WTC11 (cell line): ENCODE measurements at regions not wholly inside any gene's neighbourhood (a gene's known extent, or its start where the extent isn't known, plus 50 kb on each side); places are given as distances from the start of the nearest gene placed in this dataset.

Experiments
- ATAC-seq: fragments of 200-7000 bp; cut with Tn5 transposase; 2 replicates; pipeline ENCODE4 v1.10.0; 2021; ENCODE audit warnings: mild to moderate bottlenecking, moderate library complexity
- CTCF ChIA-PET: fragments of 300-600 bp; sonication (Branson Sonifier 250); formaldehyde crosslinking; loops from one replicate; lab custom pipeline; 2021; ENCODE audit warnings: antibody characterized with exemption; lab: Charles Lee
- POLR2A ChIA-PET: fragments of 350-600 bp; sonication (Branson Sonifier 250); formaldehyde crosslinking; loops from one replicate; lab custom pipeline; 2021; ENCODE audit warnings: antibody characterized with exemption; lab: Charles Lee
- DNase-seq: peaks from one replicate; pipeline ENCODE4 v3.0.0; 2021; ENCODE audit warnings: low spot score
- H3K27ac Mint-ChIP-seq: 2 replicates; pipeline ENCODE4 v1.8.0; 2021; ENCODE audit warnings: mixed read lengths
- H3K27me3 Mint-ChIP-seq: 2 replicates; pipeline ENCODE4 v1.8.0; 2021; ENCODE audit warnings: low read depth, mild to moderate bottlenecking, moderate library complexity, mixed read lengths
- H3K36me3 Mint-ChIP-seq: 2 replicates; pipeline ENCODE4 v1.8.0; 2021; ENCODE audit warnings: mixed read lengths
- H3K4me1 Mint-ChIP-seq: 2 replicates; pipeline ENCODE4 v1.8.0; 2022; ENCODE audit warnings: mixed read lengths
- H3K4me3 Mint-ChIP-seq: 2 replicates; pipeline ENCODE4 v1.8.0; 2021; ENCODE audit warnings: mild to moderate bottlenecking, moderate library complexity, mixed read lengths
- H3K9me3 Mint-ChIP-seq: 2 replicates; pipeline ENCODE4 v1.8.0; 2021; ENCODE audit warnings: mixed read lengths
- CREB1 ChIP-seq: sonication (generic); formaldehyde crosslinking; IDR thresholded peaks from 2 replicates; pipeline ENCODE4 v1.8.0; 2023; ENCODE audit warnings: mild to moderate bottlenecking, missing genetic modification reagents
- ELF4 ChIP-seq: sonication (generic); formaldehyde crosslinking; IDR thresholded peaks from 2 replicates; pipeline ENCODE4 v1.8.1; 2022; ENCODE audit warnings: low read depth, mild to moderate bottlenecking, moderate library complexity, missing genetic modification reagents
- ESRRA ChIP-seq: sonication (generic); formaldehyde crosslinking; IDR thresholded peaks from 2 replicates; pipeline ENCODE4 v1.8.1; 2022; ENCODE audit warnings: mild to moderate bottlenecking, missing genetic modification reagents, borderline replicate concordance
- ETV6 ChIP-seq: sonication (generic); formaldehyde crosslinking; IDR thresholded peaks from 2 replicates; pipeline ENCODE4 v1.8.1; 2022; ENCODE audit warnings: mild to moderate bottlenecking, missing genetic modification reagents
- FOXK1 ChIP-seq: sonication (generic); formaldehyde crosslinking; IDR thresholded peaks from 2 replicates; pipeline ENCODE4 v1.8.0; 2022; ENCODE audit warnings: mild to moderate bottlenecking, moderate library complexity, missing genetic modification reagents
- GABPB1 ChIP-seq: sonication (generic); formaldehyde crosslinking; IDR thresholded peaks from 2 replicates; pipeline ENCODE4 v1.8.1; 2023; ENCODE audit warnings: mild to moderate bottlenecking, missing genetic modification reagents
- MYBL2 ChIP-seq: sonication (generic); formaldehyde crosslinking; IDR thresholded peaks from 2 replicates; pipeline ENCODE4 v1.8.1; 2023; ENCODE audit warnings: mild to moderate bottlenecking, moderate library complexity, missing genetic modification reagents
- SMAD3 ChIP-seq: sonication (generic); formaldehyde crosslinking; IDR thresholded peaks from 2 replicates; pipeline ENCODE4 v1.8.0; 2022; ENCODE audit warnings: missing genetic modification reagents, mild to moderate bottlenecking, borderline replicate concordance
- TP53 ChIP-seq: sonication (generic); formaldehyde crosslinking; IDR thresholded peaks from 2 replicates; pipeline ENCODE4 v1.8.1; 2023; ENCODE audit warnings: mild to moderate bottlenecking, missing genetic modification reagents
- ZBTB21 ChIP-seq: sonication (generic); formaldehyde crosslinking; IDR thresholded peaks from 2 replicates; pipeline ENCODE4 v1.8.1; 2023; ENCODE audit warnings: mild to moderate bottlenecking, missing genetic modification reagents, borderline replicate concordance
- ZNF219 ChIP-seq: sonication (generic); formaldehyde crosslinking; IDR thresholded peaks from 2 replicates; pipeline ENCODE4 v1.8.0; 2023; ENCODE audit warnings: missing genetic modification reagents, mild to moderate bottlenecking, borderline replicate concordance
- ZNF416 ChIP-seq: fragments of 250-450 bp; sonication (Bioruptor Pico); IDR thresholded peaks from 2 replicates; pipeline ENCODE4 v1.9.0; 2021; ENCODE audit warnings: mild to moderate bottlenecking, inconsistent platforms
- TF ChIP-seq, protein P1 (sequence below): sonication (generic); formaldehyde crosslinking; IDR thresholded peaks from 2 replicates; pipeline ENCODE4 v1.8.1; 2023; ENCODE audit warnings: mild to moderate bottlenecking, moderate library complexity, missing genetic modification reagents
- TF ChIP-seq, protein P2 (sequence below): fragments of 250-450 bp; sonication (Bioruptor Pico); IDR thresholded peaks from 2 replicates; pipeline ENCODE4 v1.8.0; 2021; ENCODE audit warnings: mild to moderate bottlenecking
- TF ChIP-seq, protein P3 (sequence below): sonication (generic); formaldehyde crosslinking; conservative IDR thresholded peaks from 2 replicates; pipeline ENCODE4 v1.8.1; 2022; ENCODE audit warnings: mild to moderate bottlenecking, missing genetic modification reagents
- TF ChIP-seq, protein P4 (sequence below): sonication (generic); formaldehyde crosslinking; IDR thresholded peaks from 2 replicates; pipeline ENCODE4 v1.8.0; 2023; ENCODE audit warnings: missing genetic modification reagents, mild to moderate bottlenecking, borderline replicate concordance
- TF ChIP-seq, protein P5 (sequence below): sonication (generic); formaldehyde crosslinking; IDR thresholded peaks from 2 replicates; pipeline ENCODE4 v1.8.0; 2023; ENCODE audit warnings: missing genetic modification reagents
- TF ChIP-seq, protein P6 (sequence below): sonication (generic); formaldehyde crosslinking; IDR thresholded peaks from 2 replicates; pipeline ENCODE4 v1.8.1; 2023; ENCODE audit warnings: mild to moderate bottlenecking, missing genetic modification reagents
- TF ChIP-seq, protein P7 (sequence below): sonication (generic); formaldehyde crosslinking; IDR thresholded peaks from 2 replicates; pipeline ENCODE4 v1.8.0; 2022; ENCODE audit warnings: mild to moderate bottlenecking, missing genetic modification reagents

DNA sequence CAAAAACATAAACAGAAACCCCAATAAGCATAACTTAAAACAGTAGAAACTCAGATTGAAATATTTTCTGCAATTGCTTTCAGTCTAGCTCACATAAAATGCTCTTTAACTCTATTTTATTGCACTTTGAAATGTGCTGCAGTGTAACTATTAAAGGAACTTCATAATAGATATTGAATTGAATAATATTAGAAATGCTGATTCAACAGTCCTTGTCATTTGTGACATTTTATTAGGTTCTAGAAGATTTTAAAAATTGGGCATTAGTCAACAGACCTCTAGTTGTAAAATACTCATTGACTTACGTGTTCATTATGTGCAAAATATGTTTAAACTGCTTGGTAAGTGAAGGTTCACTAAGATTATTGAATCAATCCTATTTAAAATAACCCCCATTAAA lies 1422.3 kb downstream of the PLA2G4A start:
- CTCF ChIA-PET: no interaction called here
- no peaks in the 10 kb centered on the region for H3K4me1 Mint-ChIP-seq
- no peak overlapping the region for H3K4me3 Mint-ChIP-seq
- POLR2A ChIA-PET: no interaction called here
- H3K9me3 Mint-ChIP-seq: peaks cover 15% of the 10 kb centered on the region
- H3K27me3 Mint-ChIP-seq: no peaks in the 10 kb centered on the region
- no peak overlapping the region for H3K27ac Mint-ChIP-seq
- no peak for TF ChIP-seq ZNF219 (CRISPR knock-in tag)
- TF ChIP-seq MYBL2 (CRISPR knock-in tag): no peak
- ATAC-seq (no peak), DNase-seq (no peak)
- peaks cover 5% of the 10 kb centered on the region; the same call in 1 of the 2 replicates for H3K36me3 Mint-ChIP-seq

DNA sequence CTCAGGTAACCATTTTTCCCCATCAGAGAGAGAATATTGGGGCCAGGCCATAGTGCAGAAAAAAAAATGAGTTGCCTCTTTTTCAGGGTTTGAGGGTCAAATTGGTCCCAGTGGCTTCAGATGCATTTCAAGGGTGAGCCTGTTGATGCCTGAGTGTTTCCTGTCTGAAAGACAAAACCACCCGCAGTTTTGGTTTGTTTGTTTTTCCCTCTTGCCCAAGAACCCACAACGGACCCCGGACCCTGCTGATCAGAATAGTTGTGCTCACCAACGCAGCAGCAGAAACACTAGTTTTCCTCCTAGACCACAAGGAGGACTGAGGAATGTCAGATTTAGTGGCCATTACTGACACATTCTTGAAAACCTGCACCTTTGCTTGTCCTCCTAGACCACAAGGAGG lies 1433.1 kb downstream of the PLA2G4A start:
- peaks cover 85% of the 10 kb centered on the region for H3K9me3 Mint-ChIP-seq
- ChIA-PET CTCF (no interaction called here), POLR2A (no interaction called here)
- H3K27ac Mint-ChIP-seq: no peak overlapping the region
- no peak for TF ChIP-seq ELF4 (CRISPR knock-in tag)
- TF ChIP-seq ZNF416 (CRISPR knock-in tag): no peak
- TF ChIP-seq, protein P1, sequence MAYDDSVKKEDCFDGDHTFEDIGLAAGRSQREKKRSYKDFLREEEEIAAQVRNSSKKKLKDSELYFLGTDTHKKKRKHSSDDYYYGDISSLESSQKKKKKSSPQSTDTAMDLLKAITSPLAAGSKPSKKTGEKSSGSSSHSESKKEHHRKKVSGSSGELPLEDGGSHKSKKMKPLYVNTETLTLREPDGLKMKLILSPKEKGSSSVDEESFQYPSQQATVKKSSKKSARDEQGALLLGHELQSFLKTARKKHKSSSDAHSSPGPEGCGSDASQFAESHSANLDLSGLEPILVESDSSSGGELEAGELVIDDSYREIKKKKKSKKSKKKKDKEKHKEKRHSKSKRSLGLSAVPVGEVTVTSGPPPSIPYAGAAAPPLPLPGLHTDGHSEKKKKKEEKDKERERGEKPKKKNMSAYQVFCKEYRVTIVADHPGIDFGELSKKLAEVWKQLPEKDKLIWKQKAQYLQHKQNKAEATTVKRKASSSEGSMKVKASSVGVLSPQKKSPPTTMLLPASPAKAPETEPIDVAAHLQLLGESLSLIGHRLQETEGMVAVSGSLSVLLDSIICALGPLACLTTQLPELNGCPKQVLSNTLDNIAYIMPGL (CRISPR knock-in tag): no peak
- TF ChIP-seq TP53: no peak
- TF ChIP-seq ESRRA: no peak
- no peak for TF ChIP-seq ZBTB21
- TF ChIP-seq, protein P2, sequence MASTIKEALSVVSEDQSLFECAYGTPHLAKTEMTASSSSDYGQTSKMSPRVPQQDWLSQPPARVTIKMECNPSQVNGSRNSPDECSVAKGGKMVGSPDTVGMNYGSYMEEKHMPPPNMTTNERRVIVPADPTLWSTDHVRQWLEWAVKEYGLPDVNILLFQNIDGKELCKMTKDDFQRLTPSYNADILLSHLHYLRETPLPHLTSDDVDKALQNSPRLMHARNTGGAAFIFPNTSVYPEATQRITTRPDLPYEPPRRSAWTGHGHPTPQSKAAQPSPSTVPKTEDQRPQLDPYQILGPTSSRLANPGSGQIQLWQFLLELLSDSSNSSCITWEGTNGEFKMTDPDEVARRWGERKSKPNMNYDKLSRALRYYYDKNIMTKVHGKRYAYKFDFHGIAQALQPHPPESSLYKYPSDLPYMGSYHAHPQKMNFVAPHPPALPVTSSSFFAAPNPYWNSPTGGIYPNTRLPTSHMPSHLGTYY (CRISPR knock-in tag): no peak
- TF ChIP-seq FOXK1: no peak
- no peaks in the 10 kb centered on the region; the same call in 1 of the 2 replicates for H3K27me3 Mint-ChIP-seq
- ATAC-seq (no peak), DNase-seq (no peak)
- H3K4me3 Mint-ChIP-seq: no peak overlapping the region
- H3K36me3 Mint-ChIP-seq: peaks cover 36% of the 10 kb centered on the region
- H3K4me1 Mint-ChIP-seq: peaks cover 10% of the 10 kb centered on the region; the same call in 1 of the 2 replicates

DNA sequence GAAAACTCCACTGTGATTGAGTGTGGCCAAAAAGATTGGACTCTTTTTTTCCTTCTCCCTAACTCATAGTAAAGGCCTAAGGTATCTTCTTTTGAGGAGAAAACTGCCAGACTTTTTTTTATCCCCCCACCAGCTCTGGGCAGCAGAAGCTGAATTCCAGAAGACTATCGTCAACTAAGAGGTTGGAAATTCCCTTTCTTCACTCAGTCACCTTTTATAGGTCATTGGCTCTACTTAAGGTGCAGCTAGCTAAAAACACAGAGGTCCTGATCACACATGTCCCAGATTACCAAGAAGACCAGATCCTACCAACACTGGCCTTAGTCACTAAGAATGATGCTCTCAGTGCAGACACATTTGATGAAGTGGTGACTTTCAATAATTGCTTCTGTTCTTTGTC lies 1441.2 kb downstream of the PLA2G4A start:
- no peak for ATAC-seq
- H3K9me3 Mint-ChIP-seq: peaks cover 42% of the 10 kb centered on the region
- no peak for DNase-seq
- H3K36me3 Mint-ChIP-seq: peaks cover 13% of the 10 kb centered on the region
- no peak overlapping the region for H3K4me3 Mint-ChIP-seq
- no peak overlapping the region for H3K27ac Mint-ChIP-seq
- TF ChIP-seq, protein P3, sequence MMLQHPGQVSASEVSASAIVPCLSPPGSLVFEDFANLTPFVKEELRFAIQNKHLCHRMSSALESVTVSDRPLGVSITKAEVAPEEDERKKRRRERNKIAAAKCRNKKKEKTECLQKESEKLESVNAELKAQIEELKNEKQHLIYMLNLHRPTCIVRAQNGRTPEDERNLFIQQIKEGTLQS (CRISPR knock-in tag): no peak
- no peak for TF ChIP-seq ZNF416 (CRISPR knock-in tag)
- TF ChIP-seq ETV6: no peak
- TF ChIP-seq, protein P4, sequence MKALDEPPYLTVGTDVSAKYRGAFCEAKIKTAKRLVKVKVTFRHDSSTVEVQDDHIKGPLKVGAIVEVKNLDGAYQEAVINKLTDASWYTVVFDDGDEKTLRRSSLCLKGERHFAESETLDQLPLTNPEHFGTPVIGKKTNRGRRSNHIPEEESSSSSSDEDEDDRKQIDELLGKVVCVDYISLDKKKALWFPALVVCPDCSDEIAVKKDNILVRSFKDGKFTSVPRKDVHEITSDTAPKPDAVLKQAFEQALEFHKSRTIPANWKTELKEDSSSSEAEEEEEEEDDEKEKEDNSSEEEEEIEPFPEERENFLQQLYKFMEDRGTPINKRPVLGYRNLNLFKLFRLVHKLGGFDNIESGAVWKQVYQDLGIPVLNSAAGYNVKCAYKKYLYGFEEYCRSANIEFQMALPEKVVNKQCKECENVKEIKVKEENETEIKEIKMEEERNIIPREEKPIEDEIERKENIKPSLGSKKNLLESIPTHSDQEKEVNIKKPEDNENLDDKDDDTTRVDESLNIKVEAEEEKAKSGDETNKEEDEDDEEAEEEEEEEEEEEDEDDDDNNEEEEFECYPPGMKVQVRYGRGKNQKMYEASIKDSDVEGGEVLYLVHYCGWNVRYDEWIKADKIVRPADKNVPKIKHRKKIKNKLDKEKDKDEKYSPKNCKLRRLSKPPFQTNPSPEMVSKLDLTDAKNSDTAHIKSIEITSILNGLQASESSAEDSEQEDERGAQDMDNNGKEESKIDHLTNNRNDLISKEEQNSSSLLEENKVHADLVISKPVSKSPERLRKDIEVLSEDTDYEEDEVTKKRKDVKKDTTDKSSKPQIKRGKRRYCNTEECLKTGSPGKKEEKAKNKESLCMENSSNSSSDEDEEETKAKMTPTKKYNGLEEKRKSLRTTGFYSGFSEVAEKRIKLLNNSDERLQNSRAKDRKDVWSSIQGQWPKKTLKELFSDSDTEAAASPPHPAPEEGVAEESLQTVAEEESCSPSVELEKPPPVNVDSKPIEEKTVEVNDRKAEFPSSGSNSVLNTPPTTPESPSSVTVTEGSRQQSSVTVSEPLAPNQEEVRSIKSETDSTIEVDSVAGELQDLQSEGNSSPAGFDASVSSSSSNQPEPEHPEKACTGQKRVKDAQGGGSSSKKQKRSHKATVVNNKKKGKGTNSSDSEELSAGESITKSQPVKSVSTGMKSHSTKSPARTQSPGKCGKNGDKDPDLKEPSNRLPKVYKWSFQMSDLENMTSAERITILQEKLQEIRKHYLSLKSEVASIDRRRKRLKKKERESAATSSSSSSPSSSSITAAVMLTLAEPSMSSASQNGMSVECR (CRISPR knock-in tag): no peak
- no peak for TF ChIP-seq SMAD3 (CRISPR knock-in tag)
- no peak for TF ChIP-seq ESRRA
- TF ChIP-seq, protein P5, sequence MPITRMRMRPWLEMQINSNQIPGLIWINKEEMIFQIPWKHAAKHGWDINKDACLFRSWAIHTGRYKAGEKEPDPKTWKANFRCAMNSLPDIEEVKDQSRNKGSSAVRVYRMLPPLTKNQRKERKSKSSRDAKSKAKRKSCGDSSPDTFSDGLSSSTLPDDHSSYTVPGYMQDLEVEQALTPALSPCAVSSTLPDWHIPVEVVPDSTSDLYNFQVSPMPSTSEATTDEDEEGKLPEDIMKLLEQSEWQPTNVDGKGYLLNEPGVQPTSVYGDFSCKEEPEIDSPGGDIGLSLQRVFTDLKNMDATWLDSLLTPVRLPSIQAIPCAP: no peak
- TF ChIP-seq, protein P6, sequence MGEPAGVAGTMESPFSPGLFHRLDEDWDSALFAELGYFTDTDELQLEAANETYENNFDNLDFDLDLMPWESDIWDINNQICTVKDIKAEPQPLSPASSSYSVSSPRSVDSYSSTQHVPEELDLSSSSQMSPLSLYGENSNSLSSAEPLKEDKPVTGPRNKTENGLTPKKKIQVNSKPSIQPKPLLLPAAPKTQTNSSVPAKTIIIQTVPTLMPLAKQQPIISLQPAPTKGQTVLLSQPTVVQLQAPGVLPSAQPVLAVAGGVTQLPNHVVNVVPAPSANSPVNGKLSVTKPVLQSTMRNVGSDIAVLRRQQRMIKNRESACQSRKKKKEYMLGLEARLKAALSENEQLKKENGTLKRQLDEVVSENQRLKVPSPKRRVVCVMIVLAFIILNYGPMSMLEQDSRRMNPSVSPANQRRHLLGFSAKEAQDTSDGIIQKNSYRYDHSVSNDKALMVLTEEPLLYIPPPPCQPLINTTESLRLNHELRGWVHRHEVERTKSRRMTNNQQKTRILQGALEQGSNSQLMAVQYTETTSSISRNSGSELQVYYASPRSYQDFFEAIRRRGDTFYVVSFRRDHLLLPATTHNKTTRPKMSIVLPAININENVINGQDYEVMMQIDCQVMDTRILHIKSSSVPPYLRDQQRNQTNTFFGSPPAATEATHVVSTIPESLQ: no peak
- TF ChIP-seq, protein P7, sequence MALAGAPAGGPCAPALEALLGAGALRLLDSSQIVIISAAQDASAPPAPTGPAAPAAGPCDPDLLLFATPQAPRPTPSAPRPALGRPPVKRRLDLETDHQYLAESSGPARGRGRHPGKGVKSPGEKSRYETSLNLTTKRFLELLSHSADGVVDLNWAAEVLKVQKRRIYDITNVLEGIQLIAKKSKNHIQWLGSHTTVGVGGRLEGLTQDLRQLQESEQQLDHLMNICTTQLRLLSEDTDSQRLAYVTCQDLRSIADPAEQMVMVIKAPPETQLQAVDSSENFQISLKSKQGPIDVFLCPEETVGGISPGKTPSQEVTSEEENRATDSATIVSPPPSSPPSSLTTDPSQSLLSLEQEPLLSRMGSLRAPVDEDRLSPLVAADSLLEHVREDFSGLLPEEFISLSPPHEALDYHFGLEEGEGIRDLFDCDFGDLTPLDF (CRISPR knock-in tag): no peak
- no peak for TF ChIP-seq GABPB1 (CRISPR knock-in tag)
- no peak for TF ChIP-seq FOXK1
- no peak for TF ChIP-seq CREB1
- ChIA-PET CTCF (no interaction called here), POLR2A (no interaction called here)
- H3K27me3 Mint-ChIP-seq: no peaks in the 10 kb centered on the region
- no peaks in the 10 kb centered on the region for H3K4me1 Mint-ChIP-seq
